ENCODE measurements at regions not wholly inside any gene's neighbourhood (a gene's known extent, or its start where the extent isn't known, plus 50 kb on each side); places are given as distances from the start of the nearest gene placed in this dataset.

- no peak for TF ChIP-seq SUZ12 (IDR thresholded peaks at IDR 0.05)
- TF ChIP-seq SP1 (IDR thresholded peaks at IDR 0.05): no peak
- no peak for TF ChIP-seq ZNF384 (IDR thresholded peaks at IDR 0.05)
- no peak for TF ChIP-seq FOXA1 (IDR thresholded peaks at IDR 0.05)
- TF ChIP-seq FOXK2 (IDR thresholded peaks at IDR 0.05): no peak
- TF ChIP-seq FOXM1 (IDR thresholded peaks at IDR 0.05; ENCODE audit: borderline replicate concordance): no peak
- no peak for TF ChIP-seq ARNT (IDR thresholded peaks at IDR 0.05)
- no peak for TF ChIP-seq TARDBP (IDR thresholded peaks at IDR 0.05)
- no peak for TF ChIP-seq ELF4 (IDR thresholded peaks at IDR 0.05)
- no peak for TF ChIP-seq NFRKB (IDR thresholded peaks at IDR 0.05)
- no peak for TF ChIP-seq BHLHE40 (IDR thresholded peaks at IDR 0.05; ENCODE audit: borderline replicate concordance)
- TF ChIP-seq PKNOX1 (IDR thresholded peaks at IDR 0.05): no peak
- no peak for TF ChIP-seq L3MBTL2 (conservative IDR thresholded peaks at IDR 0.05)
Observed at GRCh38 chr4:41852229-41852628, 83.0 kb upstream of the TMEM33 start.
